Spleen (tissue), 11 donors: ENCODE measurements at regions not wholly inside any gene's neighbourhood (a gene's known extent, or its start where the extent isn't known, plus 50 kb on each side); places are given as distances from the start of the nearest gene placed in this dataset.

Experiments
- DNase-seq: peaks from one replicate; pipeline ENCODE4 v3.0.0-alpha.2; 2020
- H3K27ac ChIP-seq, 8 donors: fragments of 200-600 bp; sonication (generic) in 7 of 8; 1 replicate in 4 of 8; 2 replicates in 4 of 8; pipeline versions ENCODE4 v1.5.0 to v1.8.0; 2016 to 2021; ENCODE audit warnings: inconsistent platforms in 4 of 8, mild to moderate bottlenecking in 4 of 8, moderate library complexity in 1 of 8
- H3K27me3 ChIP-seq, 7 donors: fragments of 200-600 bp; sonication (generic) in 6 of 7; replicated peaks in 1 of 7; 1 replicate in 4 of 7; 2 replicates in 3 of 7; pipeline versions ENCODE4 v1.5.0 to v1.8.0; 2016 to 2021; ENCODE audit warnings: inconsistent platforms in 3 of 7, mild to moderate bottlenecking in 1 of 7
- H3K36me3 ChIP-seq, 6 donors: fragments of 200-600 bp; sonication (generic) in 5 of 6; 1 replicate in 4 of 6; 2 replicates in 2 of 6; pipeline versions ENCODE4 v1.5.0 to v1.8.0; 2016 to 2021; ENCODE audit warnings: inconsistent platforms in 2 of 6
- H3K4me1 ChIP-seq, 6 donors: fragments of 200-600 bp; sonication (generic) in 5 of 6; 1 replicate in 3 of 6; 2 replicates in 3 of 6; pipeline versions ENCODE4 v1.5.0 to v1.8.0; 2016 to 2021; ENCODE audit warnings: inconsistent platforms in 3 of 6
- H3K4me3 ChIP-seq, 8 donors: fragments of 200-600 bp; sonication (generic) in 7 of 8; 1 replicate in 4 of 8; 2 replicates in 4 of 8; pipeline versions ENCODE4 v1.5.0 to v1.8.0; 2016 to 2021; ENCODE audit warnings: inconsistent platforms in 4 of 8, mild to moderate bottlenecking in 4 of 8, moderate library complexity in 2 of 8
- H3K9me3 ChIP-seq, 8 donors: fragments of 200-600 bp; sonication (generic) in 7 of 8; 1 replicate in 4 of 8; 2 replicates in 4 of 8; pipeline versions ENCODE4 v1.5.0 to v1.8.0; 2016 to 2021; ENCODE audit warnings: inconsistent platforms in 4 of 8
- CTCF ChIP-seq, 11 experiments: fragments of 200-600 bp in 7 of 11; fragments of 450-650 bp in 4 of 11; sonication (generic) in 4 of 11; IDR thresholded peaks in 8 of 11; conservative IDR thresholded peaks in 3 of 11; 1 replicate in 7 of 11; 2 replicates in 4 of 11; pipeline versions ENCODE4 v1.4.0 to v1.8.0; 2016 to 2021; ENCODE audit warnings: antibody characterized with exemption in 11 of 11, inconsistent platforms in 4 of 11, mild to moderate bottlenecking in 1 of 11
- POLR2A ChIP-seq, 3 donors: fragments of 450-650 bp; IDR thresholded peaks; one replicate each; pipeline ENCODE4 v1.5.1; 2017; ENCODE audit warnings: antibody characterized with exemption in 3 of 3, mild to moderate bottlenecking in 1 of 3
- POLR2AphosphoS5 ChIP-seq, 3 donors: sonication (generic); formaldehyde crosslinking; IDR thresholded peaks; one replicate each; pipeline ENCODE4 v1.5.1; 2017; ENCODE audit warnings: antibody characterized with exemption in 3 of 3
- WGBS, 5 donors: extraction: QIAGEN DNeasy Blood & Tissue Kit in 3 of 5; methylation state at CpG; one replicate each; pipeline versions ENCODE4 v1.1.5 to v1.1.7; 2013 to 2018; 5-methylcytosine and 5-hydroxymethylcytosine counted together
- intact Hi-C: fragments of 100-400 bp; cut with DNase I; formaldehyde crosslinking; loops from one replicate; pipeline ENCODE4 v1.15.0; 2023; ENCODE audit warnings: low total_unique reads
- donor health status: healthy with polysubstance abuse.
- donor health status: DM: no; HTN: no; CAD: no; lungs with moderate emphysema.
- donor health status: DM: no; HTN: no; CAD: no.
- donor health status: Bipolar disorder and iron deficiency.
- donor health status: healthy.
- donor health status: DM: no; HTN: no; CAD: no.
- donor health status: DM: yes; HTN: yes; CAD: no.

GRCh38 chr11:69230856-69231425 is 63.0 kb upstream of the MYEOV start:
- no peak overlapping the region for H3K4me3 ChIP-seq
- H3K27ac ChIP-seq, result no peak overlapping the region
- DNase-seq, result no peak
- intact Hi-C loops, result no loop called here
- peaks cover 0 to 11% (median 5%) of the 10 kb centered on the region in 8 donors for H3K9me3 ChIP-seq
- 69 to 90% (median 81%) methylated on average over 8 to 9 of the region's 9 CpGs for WGBS, 5 donors
- H3K27me3 ChIP-seq, result peaks cover 0 to 37% (median 0%) of the 10 kb centered on the region in 7 donors
- TF ChIP-seq POLR2A (IDR thresholded peaks at IDR 0.05), result no peak
- no peak for TF ChIP-seq POLR2AphosphoS5 (IDR thresholded peaks at IDR 0.05)
- no peak for TF ChIP-seq CTCF (IDR thresholded peaks at IDR 0.05 in 8 of 11, conservative IDR thresholded peaks at IDR 0.05 in 3 of 11)
- no peaks in the 10 kb centered on the region for H3K4me1 ChIP-seq
- H3K36me3 ChIP-seq, result no peaks in the 10 kb centered on the region

GRCh38 chr11:69231466-69232018 is 62.4 kb upstream of the MYEOV start:
- Histone ChIP-seq H3K27ac (no peak overlapping the region), H3K36me3 (no peaks in the 10 kb centered on the region), H3K27me3 (peaks cover 0 to 34% (median 0%) of the 10 kb centered on the region in 7 donors), H3K4me3 (no peak overlapping the region), H3K9me3 (peaks cover 0 to 6% (median under 1%) of the 10 kb centered on the region in 8 donors), H3K4me1 (no peaks in the 10 kb centered on the region)
- TF ChIP-seq CTCF (IDR thresholded peaks at IDR 0.05 in 8 of 11, conservative IDR thresholded peaks at IDR 0.05 in 3 of 11), result no peak
- no peak for TF ChIP-seq POLR2AphosphoS5 (IDR thresholded peaks at IDR 0.05)
- WGBS, 5 donors, result 72 to 89% (median 84%) methylated on average over 9 of the region's 9 CpGs
- DNase-seq, result no peak
- intact Hi-C loops, result no loop called here

GRCh38 chr11:69232821-69233743 is 60.9 kb upstream of the MYEOV start:
- DNase-seq, result no peak
- no peaks in the 10 kb centered on the region for H3K36me3 ChIP-seq
- WGBS, 5 donors, result 88 to 98% (median 94%) methylated on average over 18 to 19 of the region's 19 CpGs

More at GRCh38 chr11:69232821-69233743, 60.9 kb upstream of the MYEOV start:
- no peak overlapping the region for H3K4me3 ChIP-seq
- peaks cover 0 to 25% (median 0%) of the 10 kb centered on the region in 7 donors for H3K27me3 ChIP-seq
- H3K4me1 ChIP-seq, result no peaks in the 10 kb centered on the region
- no peak overlapping the region for H3K27ac ChIP-seq
- TF ChIP-seq POLR2A (IDR thresholded peaks at IDR 0.05) (no peak), POLR2AphosphoS5 (IDR thresholded peaks at IDR 0.05) (no peak), CTCF (IDR thresholded peaks at IDR 0.05 in 8 of 11, conservative IDR thresholded peaks at IDR 0.05 in 3 of 11) (no peak)
- H3K9me3 ChIP-seq, result no peaks in the 10 kb centered on the region
- intact Hi-C loops, result no loop called here
